Activated T-helper 2 cell treated with anti-CD3 and anti-CD28 coated beads, Interferon-gamma antibody, Interleukin-2, Interleukin-4, amounts not matched to agents 10 μg/mL and 5 μg/mL and 100 μg/mL, durations not matched to agents 14 hours and 24 hours and 36 hours (primary cell): ENCODE measurements at regions not wholly inside any gene's neighbourhood (a gene's known extent, or its start where the extent isn't known, plus 50 kb on each side); places are given as distances from the start of the nearest gene placed in this dataset.

Experiments used
- DNase-seq: peaks from one replicate; pipeline ENCODE4 v3.0.0; 2021; ENCODE audit warnings: low spot score
- H3K27ac Mint-ChIP-seq: one replicate; pipeline ENCODE4 v1.8.0; 2021; ENCODE audit warnings: mixed read lengths
- H3K27me3 Mint-ChIP-seq: one replicate; pipeline ENCODE4 v1.8.0; 2021; ENCODE audit warnings: low read depth, mixed read lengths
- H3K36me3 Mint-ChIP-seq: one replicate; pipeline ENCODE4 v1.8.0; 2021; ENCODE audit warnings: low read depth, mixed read lengths
- H3K4me1 Mint-ChIP-seq: one replicate; pipeline ENCODE4 v1.8.0; 2021; ENCODE audit warnings: low read depth, mixed read lengths
- H3K4me3 Mint-ChIP-seq: one replicate; pipeline ENCODE4 v1.8.0; 2021; ENCODE audit warnings: low read depth, mild to moderate bottlenecking, moderate library complexity, mixed read lengths
- H3K9me3 Mint-ChIP-seq: one replicate; pipeline ENCODE4 v1.8.0; 2021; ENCODE audit warnings: mixed read lengths
- intact Hi-C: fragments of 100-400 bp; cut with micrococcal nuclease; formaldehyde crosslinking; loops from one replicate; pipeline ENCODE4 v1.15.1; 2023

GRCh38 chr5:23639326-23639725 lies 131.9 kb downstream of the PRDM9 start:
- H3K9me3 Mint-ChIP-seq: peaks cover 44% of the 10 kb centered on the region
- no peak for DNase-seq
- H3K4me1 Mint-ChIP-seq: no peaks in the 10 kb centered on the region
- H3K36me3 Mint-ChIP-seq: no peaks in the 10 kb centered on the region
- H3K4me3 Mint-ChIP-seq: no peak overlapping the region
- no peaks in the 10 kb centered on the region for H3K27me3 Mint-ChIP-seq
- intact Hi-C loops: no loop called here
- H3K27ac Mint-ChIP-seq: no peak overlapping the region

GRCh38 chr5:23648656-23649055 lies 141.2 kb downstream of the PRDM9 start:
- no peak overlapping the region for H3K4me3 Mint-ChIP-seq

GRCh38 chr5:23649594-23649993 lies 142.2 kb downstream of the PRDM9 start:
- Mint-ChIP-seq H3K36me3 (no peaks in the 10 kb centered on the region), H3K27ac (no peak overlapping the region), H3K4me1 (no peaks in the 10 kb centered on the region), H3K9me3 (peaks cover 40% of the 10 kb centered on the region), H3K27me3 (no peaks in the 10 kb centered on the region), H3K4me3 (no peak overlapping the region)
- no peak for DNase-seq
- intact Hi-C loops: no loop called here

More at GRCh38 chr5:23648656-23649055, 141.2 kb downstream of the PRDM9 start:
- intact Hi-C loops: no loop called here
- Mint-ChIP-seq H3K9me3 (peaks cover 49% of the 10 kb centered on the region), H3K27ac (no peak overlapping the region), H3K36me3 (no peaks in the 10 kb centered on the region), H3K27me3 (no peaks in the 10 kb centered on the region), H3K4me1 (no peaks in the 10 kb centered on the region)
- DNase-seq: no peak

GRCh38 chr5:23655674-23656073 lies 148.3 kb downstream of the PRDM9 start:
- Mint-ChIP-seq H3K9me3 (peaks cover 35% of the 10 kb centered on the region), H3K4me1 (no peaks in the 10 kb centered on the region), H3K4me3 (no peak overlapping the region), H3K27ac (no peak overlapping the region), H3K27me3 (no peaks in the 10 kb centered on the region), H3K36me3 (no peaks in the 10 kb centered on the region)
- intact Hi-C loops: no loop called here
- no peak for DNase-seq

- Mint-ChIP-seq H3K9me3 (peaks cover 41% of the 10 kb centered on the region), H3K36me3 (no peaks in the 10 kb centered on the region), H3K4me1 (no peaks in the 10 kb centered on the region), H3K27ac (no peak overlapping the region), H3K27me3 (no peaks in the 10 kb centered on the region), H3K4me3 (no peak overlapping the region)
- DNase-seq: no peak
- intact Hi-C loops: no loop called here
Measured at GRCh38 chr5:23675456-23675855, 168.0 kb downstream of the PRDM9 start.

- no peaks in the 10 kb centered on the region for H3K4me1 Mint-ChIP-seq
- H3K9me3 Mint-ChIP-seq: peaks cover 40% of the 10 kb centered on the region
- no peak for DNase-seq
- intact Hi-C loops: no loop called here
- no peak overlapping the region for H3K27ac Mint-ChIP-seq
- no peaks in the 10 kb centered on the region for H3K36me3 Mint-ChIP-seq
- no peak overlapping the region for H3K4me3 Mint-ChIP-seq
- H3K27me3 Mint-ChIP-seq: no peaks in the 10 kb centered on the region
Measured at GRCh38 chr5:23677996-23678395, 170.6 kb downstream of the PRDM9 start.

- Mint-ChIP-seq H3K4me3 (no peak overlapping the region), H3K4me1 (no peaks in the 10 kb centered on the region), H3K36me3 (no peaks in the 10 kb centered on the region), H3K27me3 (no peaks in the 10 kb centered on the region), H3K9me3 (peaks cover 52% of the 10 kb centered on the region), H3K27ac (no peak overlapping the region)
- DNase-seq: no peak
- intact Hi-C loops: loop anchor here (2.0 kb wide), 1 partner anchor 65 kb away; no protein-coding TSS in a partner anchor
Measured at GRCh38 chr5:23684103-23684502, 176.7 kb downstream of the PRDM9 start.

- Mint-ChIP-seq H3K4me1 (no peaks in the 10 kb centered on the region), H3K27ac (no peak overlapping the region), H3K9me3 (peaks cover 26% of the 10 kb centered on the region), H3K27me3 (no peaks in the 10 kb centered on the region), H3K36me3 (no peaks in the 10 kb centered on the region), H3K4me3 (no peak overlapping the region)
- no peak for DNase-seq
- intact Hi-C loops: no loop called here
Measured at GRCh38 chr5:23703940-23704855, 196.8 kb downstream of the PRDM9 start.

GRCh38 chr5:23717486-23717885 lies 210.1 kb downstream of the PRDM9 start:
- H3K36me3 Mint-ChIP-seq: no peaks in the 10 kb centered on the region
- peaks cover 43% of the 10 kb centered on the region for H3K9me3 Mint-ChIP-seq
- no peaks in the 10 kb centered on the region for H3K4me1 Mint-ChIP-seq
- no peaks in the 10 kb centered on the region for H3K27me3 Mint-ChIP-seq
- DNase-seq: no peak
- H3K4me3 Mint-ChIP-seq: no peak overlapping the region
- H3K27ac Mint-ChIP-seq: no peak overlapping the region
- intact Hi-C loops: no loop called here

- no peaks in the 10 kb centered on the region for H3K4me1 Mint-ChIP-seq
- no peaks in the 10 kb centered on the region for H3K27me3 Mint-ChIP-seq
- no peak for DNase-seq
- H3K4me3 Mint-ChIP-seq: no peak overlapping the region
- intact Hi-C loops: no loop called here
- H3K36me3 Mint-ChIP-seq: no peaks in the 10 kb centered on the region
- H3K9me3 Mint-ChIP-seq: peaks cover 41% of the 10 kb centered on the region
- no peak overlapping the region for H3K27ac Mint-ChIP-seq
Measured at GRCh38 chr5:23718564-23718963, 211.2 kb downstream of the PRDM9 start.

- Mint-ChIP-seq H3K9me3 (peaks cover 29% of the 10 kb centered on the region), H3K4me1 (no peaks in the 10 kb centered on the region), H3K27me3 (no peaks in the 10 kb centered on the region), H3K4me3 (no peak overlapping the region), H3K36me3 (no peaks in the 10 kb centered on the region), H3K27ac (no peak overlapping the region)
- intact Hi-C loops: no loop called here
- DNase-seq: no peak
Measured at GRCh38 chr5:23721336-23721735, 213.9 kb downstream of the PRDM9 start.

GRCh38 chr5:23727271-23727670 lies 219.9 kb downstream of the PRDM9 start:
- intact Hi-C loops: no loop called here
- DNase-seq: no peak
- H3K36me3 Mint-ChIP-seq: no peaks in the 10 kb centered on the region
- peaks cover 38% of the 10 kb centered on the region for H3K9me3 Mint-ChIP-seq
- no peak overlapping the region for H3K27ac Mint-ChIP-seq
- H3K4me1 Mint-ChIP-seq: no peaks in the 10 kb centered on the region
- H3K27me3 Mint-ChIP-seq: no peaks in the 10 kb centered on the region
- no peak overlapping the region for H3K4me3 Mint-ChIP-seq

GRCh38 chr5:23730023-23730422 lies 222.6 kb downstream of the PRDM9 start:
- Mint-ChIP-seq H3K4me1 (no peaks in the 10 kb centered on the region), H3K27me3 (no peaks in the 10 kb centered on the region), H3K27ac (no peak overlapping the region), H3K9me3 (peaks cover 39% of the 10 kb centered on the region), H3K36me3 (no peaks in the 10 kb centered on the region), H3K4me3 (no peak overlapping the region)
- no peak for DNase-seq
- intact Hi-C loops: no loop called here
